ENCODE measurements at regions not wholly inside any gene's neighbourhood (a gene's known extent, or its start where the extent isn't known, plus 50 kb on each side); places are given as distances from the start of the nearest gene placed in this dataset.

- ATAC-seq (no peak), DNase-seq (ENCODE audit: low read depth, low spot score) (no peak), FAIRE-seq (no peak)
- 20% methylated on average over 7 of the region's 7 CpGs for WGBS (ENCODE audit: insufficient coverage, insufficient replicate concordance, low lambda C conversion rate, missing lambda C conversion rate)
- intact Hi-C loops (cut with micrococcal nuclease; ENCODE audit: unreplicated experiment) (no loop called here), in situ Hi-C loops (cut with MboI) (no loop called here)
- ChIA-PET POLR2A (no interaction called here), RAD21 (ENCODE audit: unreplicated experiment) (no interaction called here), CTCF (no interaction called here), SMC1A (ENCODE audit: uncharacterized antibody, unreplicated experiment) (no interaction called here)
- BruUV-seq (replicated peaks): no TSS peak
- Histone ChIP-seq H3K4me1 (ENCODE audit: control insufficient read depth, insufficient read depth, low read length) (no peaks in the 10 kb centered on the region), H3K36me3 (ENCODE audit: control insufficient read depth in 2 of 2, insufficient read depth in 2 of 2, low read length in 1 of 2) (no peaks in the 10 kb centered on the region), H2AFZ (ENCODE audit: control insufficient read depth, low read depth, low read length) (no peak overlapping the region), H3K4me2 (ENCODE audit: control insufficient read depth, insufficient read depth) (no peak overlapping the region), H3K9ac (ENCODE audit: control insufficient read depth, insufficient read depth, low read length) (no peak overlapping the region), H4K20me1 (ENCODE audit: control insufficient read depth, insufficient read depth) (no peaks in the 10 kb centered on the region), H3K4me3 (no peak overlapping the region), H3K79me2 (ENCODE audit: control insufficient read depth, insufficient read depth, low read length) (no peaks in the 10 kb centered on the region), H3K9me3 (replicated peaks; ENCODE audit: control insufficient read depth, insufficient read depth, low read length) (no peaks in the 10 kb centered on the region; the same call in 2 of the 3 replicates), H3K27ac (ENCODE audit: control insufficient read depth, insufficient read depth) (no peak overlapping the region), H3K27me3 (replicated peaks in 1 of 2; ENCODE audit: control insufficient read depth in 2 of 2, insufficient read depth in 2 of 2, low read length in 1 of 2) (no peaks in the 10 kb centered on the region)
- no peak for TF ChIP-seq ZBED1 (IDR thresholded peaks at IDR 0.05; ENCODE audit: borderline replicate concordance)
- TF ChIP-seq PRDM15 (CRISPR knock-in tag; IDR thresholded peaks at IDR 0.05): no peak
- no peak for TF ChIP-seq ATF2 (IDR thresholded peaks at IDR 0.05; ENCODE audit: low read length)
- TF ChIP-seq ZNF592 (IDR thresholded peaks at IDR 0.05): no peak
- no peak for TF ChIP-seq ZBTB33 (IDR thresholded peaks at IDR 0.05)
- TF ChIP-seq USF1 (IDR thresholded peaks at IDR 0.05; ENCODE audit: borderline replicate concordance, extremely low read length, insufficient read depth, low read depth, low read length): no peak
- no peak for TF ChIP-seq LARP7 (IDR thresholded peaks at IDR 0.05)
- no peak for TF ChIP-seq RELB (IDR thresholded peaks at IDR 0.05; ENCODE audit: low read depth)
- TF ChIP-seq DPF2 (IDR thresholded peaks at IDR 0.05): no peak
Measured at GRCh38 chr19:29090783-29091526, 122.0 kb downstream of the UQCRFS1 start.
